Esophagus (tissue), 2 donors: ENCODE measurements at regions not wholly inside any gene's neighbourhood (a gene's known extent, or its start where the extent isn't known, plus 50 kb on each side); places are given as distances from the start of the nearest gene placed in this dataset.
"Not testable (repeated sequence)": the region's sequence is repeated elsewhere in the genome, so short reads cannot be mapped to it uniquely, and the experiment has no call there.

Source experiments
- H3K27ac ChIP-seq, 2 donors: one replicate each; pipeline ENCODE4 v1.5.1; 2013; ENCODE audit warnings: low read depth in 2 of 2, mild to moderate bottlenecking in 2 of 2, inconsistent platforms in 1 of 2, low read length in 1 of 2, moderate library complexity in 1 of 2
- H3K27me3 ChIP-seq, 2 donors: one replicate each; pipeline ENCODE4 v1.6.1; 2013; ENCODE audit warnings: low read length in 2 of 2, control low read depth in 1 of 2, mild to moderate bottlenecking in 1 of 2; ENCODE audit not compliant: insufficient read depth in 2 of 2, control insufficient read depth in 1 of 2
- H3K36me3 ChIP-seq, 2 donors: one replicate each; pipeline ENCODE4 v1.6.1; 2013; ENCODE audit warnings: low read length in 1 of 2; ENCODE audit not compliant: control insufficient read depth in 2 of 2, insufficient read depth in 2 of 2
- H3K4me1 ChIP-seq, 2 donors: one replicate each; pipeline ENCODE4 v1.6.1; 2013; ENCODE audit warnings: low read length in 1 of 2; ENCODE audit not compliant: control insufficient read depth in 2 of 2, insufficient read depth in 2 of 2
- H3K4me3 ChIP-seq, 2 donors: one replicate each; pipeline ENCODE4 v1.5.1; 2013; ENCODE audit warnings: low read length in 2 of 2, mild to moderate bottlenecking in 2 of 2, low read depth in 1 of 2, moderate library complexity in 1 of 2
- H3K9me3 ChIP-seq, 2 donors: one replicate each; pipeline ENCODE4 v1.6.1; 2013; ENCODE audit warnings: mild to moderate bottlenecking in 2 of 2, low read depth in 1 of 2, low read length in 1 of 2, moderate library complexity in 1 of 2; ENCODE audit not compliant: control insufficient read depth in 2 of 2, insufficient read depth in 1 of 2
- WGBS, 2 donors: extraction: QIAGEN DNeasy Blood & Tissue Kit; methylation state at CpG; one replicate each; pipeline ENCODE4 v1.1.7; 2013; 5-methylcytosine and 5-hydroxymethylcytosine counted together
- donor health status: healthy with polysubstance abuse.
- donor health status: Bipolar disorder and iron deficiency.

DNA sequence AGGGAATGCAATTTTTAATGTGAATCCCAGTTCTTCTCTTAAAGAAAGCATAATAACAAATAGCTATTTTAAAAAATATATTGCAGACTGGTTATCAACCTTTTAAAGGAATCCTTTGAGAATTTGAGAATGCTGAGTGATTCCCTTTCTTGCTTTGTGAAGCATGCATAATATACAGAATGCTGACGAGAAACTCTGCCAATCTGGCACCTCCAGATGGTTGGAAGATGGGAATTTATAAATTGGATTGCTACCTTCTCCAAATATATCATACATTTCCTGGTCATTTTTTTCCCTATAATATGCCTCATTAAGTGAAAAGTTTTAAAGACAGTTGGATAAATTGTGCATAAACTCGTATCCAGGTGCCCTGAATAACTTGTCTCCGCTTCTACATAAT lies 333.9 kb upstream of the ARPP21 start:
- no peak overlapping the region for H3K4me3 ChIP-seq
- 81 to 84% methylated on average over 3 of the region's 3 CpGs for WGBS, 2 donors
- H3K36me3 ChIP-seq = no peaks in the 10 kb centered on the region

GRCh38 chr3:35307296-35307695 lies 332.0 kb upstream of the ARPP21 start:
- Histone ChIP-seq H3K4me1 (no peaks in the 10 kb centered on the region), H3K9me3 (no peaks in the 10 kb centered on the region), H3K4me3 (no peak overlapping the region), H3K36me3 (no peaks in the 10 kb centered on the region), H3K27me3 (no peaks in the 10 kb centered on the region), H3K27ac (no peak overlapping the region)
- 68 to 74% methylated on average over 2 of the region's 2 CpGs for WGBS, 2 donors

More for the DNA sequence above, 333.9 kb upstream of the ARPP21 start:
- no peaks in the 10 kb centered on the region for H3K4me1 ChIP-seq
- no peaks in the 10 kb centered on the region for H3K9me3 ChIP-seq
- no peaks in the 10 kb centered on the region for H3K27me3 ChIP-seq
- H3K27ac ChIP-seq = no peak overlapping the region

DNA sequence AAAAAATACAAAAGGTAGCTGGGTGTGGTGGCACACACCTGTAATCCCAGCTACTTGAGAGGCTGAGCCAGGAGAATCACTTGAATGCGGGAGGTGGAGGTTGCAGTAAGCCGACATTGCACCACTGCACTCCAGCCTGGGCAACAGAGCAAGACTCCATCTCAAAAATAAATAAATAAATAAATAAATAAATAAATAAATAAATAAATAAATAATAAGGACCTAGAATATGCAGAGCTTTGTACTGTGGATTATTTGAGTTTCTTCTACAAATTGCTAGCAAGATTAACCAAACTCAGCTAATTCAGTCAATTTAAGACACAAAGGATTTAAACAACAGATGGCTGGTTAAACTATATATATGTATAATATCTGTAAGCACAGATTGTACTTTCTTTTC lies 322.5 kb upstream of the ARPP21 start:
- not testable (repeated sequence) for H3K27ac ChIP-seq, H3K9me3 ChIP-seq, H3K27me3 ChIP-seq, H3K36me3 ChIP-seq, H3K4me1 ChIP-seq, H3K4me3 ChIP-seq
- WGBS, 2 donors = 93 to 100% methylated on average over 2 of the region's 2 CpGs

GRCh38 chr3:35320646-35321407 lies 318.5 kb upstream of the ARPP21 start:
- H3K9me3 ChIP-seq = no peaks in the 10 kb centered on the region
- no peak overlapping the region for H3K4me3 ChIP-seq
- H3K27me3 ChIP-seq = no peaks in the 10 kb centered on the region
- H3K27ac ChIP-seq = no peak overlapping the region
- WGBS, 2 donors = 72 to 76% methylated on average over 1 of the region's 1 CpG
- no peaks in the 10 kb centered on the region for H3K36me3 ChIP-seq
- H3K4me1 ChIP-seq = no peaks in the 10 kb centered on the region

GRCh38 chr3:35322070-35322469 lies 317.3 kb upstream of the ARPP21 start:
- H3K9me3 ChIP-seq = no peaks in the 10 kb centered on the region
- WGBS, 2 donors = 57 to 64% methylated on average over 4 of the region's 4 CpGs
- no peak overlapping the region for H3K27ac ChIP-seq
- H3K36me3 ChIP-seq = no peaks in the 10 kb centered on the region
- H3K27me3 ChIP-seq = no peaks in the 10 kb centered on the region
- no peaks in the 10 kb centered on the region for H3K4me1 ChIP-seq
- H3K4me3 ChIP-seq = no peak overlapping the region

- Histone ChIP-seq H3K9me3 (no peaks in the 10 kb centered on the region), H3K4me1 (no peaks in the 10 kb centered on the region), H3K4me3 (no peak overlapping the region), H3K27me3 (no peaks in the 10 kb centered on the region), H3K27ac (no peak overlapping the region), H3K36me3 (no peaks in the 10 kb centered on the region)
- 51 to 56% methylated on average over 3 of the region's 3 CpGs for WGBS, 2 donors
Measured at GRCh38 chr3:35335703-35336102, 303.6 kb upstream of the ARPP21 start.

DNA sequence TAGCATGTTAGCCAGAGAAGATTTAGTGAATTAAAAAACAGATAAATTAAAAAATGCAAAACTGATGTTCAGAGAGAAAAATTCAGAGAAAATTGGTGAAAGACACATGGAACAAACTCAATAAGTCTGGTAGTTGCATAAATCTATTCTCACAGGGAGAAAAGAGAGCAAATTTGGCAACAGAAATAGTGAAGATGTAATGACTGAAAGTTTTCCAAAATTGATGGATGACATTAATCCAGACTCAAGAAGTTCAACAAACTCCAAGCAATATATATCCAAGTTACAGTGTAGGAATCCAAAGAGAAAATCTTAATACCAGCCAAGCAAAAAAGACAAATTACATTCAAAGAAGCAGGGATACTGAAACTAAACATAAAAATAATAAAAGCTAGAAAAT lies 302.7 kb upstream of the ARPP21 start:
- Histone ChIP-seq H3K9me3 (no peaks in the 10 kb centered on the region), H3K4me1 (no peaks in the 10 kb centered on the region), H3K4me3 (no peak overlapping the region), H3K27me3 (no peaks in the 10 kb centered on the region), H3K36me3 (no peaks in the 10 kb centered on the region), H3K27ac (no peak overlapping the region)

- Histone ChIP-seq H3K4me1 (no peaks in the 10 kb centered on the region), H3K4me3 (no peak overlapping the region), H3K27me3 (no peaks in the 10 kb centered on the region), H3K9me3 (no peaks in the 10 kb centered on the region), H3K36me3 (no peaks in the 10 kb centered on the region), H3K27ac (no peak overlapping the region)
- 16 to 21% methylated on average over 2 of the region's 2 CpGs for WGBS, 2 donors
Measured at GRCh38 chr3:35338186-35338585, 301.1 kb upstream of the ARPP21 start.

DNA sequence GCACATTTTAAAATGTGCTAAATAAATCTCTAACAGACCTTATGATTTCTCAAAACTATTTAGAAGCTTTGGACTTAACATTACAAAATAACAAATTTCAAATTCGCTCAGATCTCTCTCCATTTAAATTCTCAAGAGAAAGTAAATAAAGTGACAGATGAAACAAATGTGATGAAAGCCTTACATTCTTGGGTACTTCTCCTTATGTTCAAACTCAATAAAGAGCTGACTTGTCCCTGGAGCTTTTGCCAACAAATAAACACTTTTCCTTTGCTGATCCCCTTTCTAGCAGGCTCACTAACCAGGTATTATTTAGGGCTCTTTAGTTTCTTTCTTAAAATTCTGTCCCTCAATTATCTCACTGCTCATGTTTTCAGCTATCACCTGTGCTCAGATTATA lies 259.1 kb upstream of the ARPP21 start:
- no peaks in the 10 kb centered on the region for H3K36me3 ChIP-seq
- H3K27ac ChIP-seq = no peak overlapping the region
- H3K4me1 ChIP-seq = no peaks in the 10 kb centered on the region
- no peaks in the 10 kb centered on the region for H3K27me3 ChIP-seq
- H3K4me3 ChIP-seq = no peak overlapping the region
- H3K9me3 ChIP-seq = no peaks in the 10 kb centered on the region
- 57 to 59% methylated on average over 1 of the region's 1 CpG for WGBS, 2 donors

- 64 to 81% methylated on average over 2 of the region's 2 CpGs for WGBS, 2 donors
- no peaks in the 10 kb centered on the region for H3K4me1 ChIP-seq
- H3K36me3 ChIP-seq = no peaks in the 10 kb centered on the region
- H3K9me3 ChIP-seq = no peaks in the 10 kb centered on the region
- H3K27ac ChIP-seq = no peak overlapping the region
- no peak overlapping the region for H3K4me3 ChIP-seq
- H3K27me3 ChIP-seq = no peaks in the 10 kb centered on the region
Measured at GRCh38 chr3:35383216-35383615, 256.1 kb upstream of the ARPP21 start.
